H1 (cell line): ENCODE measurements at regions not wholly inside any gene's neighbourhood (a gene's known extent, or its start where the extent isn't known, plus 50 kb on each side); places are given as distances from the start of the nearest gene placed in this dataset.

Source experiments
- PHF8 ChIP-seq: fragments of 200-600 bp; sonication (generic); conservative IDR thresholded peaks from 2 replicates; pipeline ENCODE4 v1.7.1; 2012; ENCODE audit warnings: low read depth, mild to moderate bottlenecking, inconsistent platforms, low read length, moderate library complexity
- POLR2A ChIP-seq, 2 experiments: IDR thresholded peaks; 1 replicate in 1 of 2; 2 replicates in 1 of 2; pipeline ENCODE4 v1.6.1; 2011; ENCODE audit warnings: low read depth in 2 of 2, low read length in 2 of 2, mild to moderate bottlenecking in 2 of 2; ENCODE audit errors: control extremely low read depth in 1 of 2
- POLR2AphosphoS5 ChIP-seq: IDR thresholded peaks from 2 replicates; pipeline ENCODE4 v1.6.1; 2011; ENCODE audit warnings: low read depth, low read length
- SRF ChIP-seq: IDR thresholded peaks from 2 replicates; pipeline ENCODE4 v1.6.1; 2011; ENCODE audit warnings: mild to moderate bottlenecking, low read depth, low read length, moderate library complexity
- TF ChIP-seq, protein P1 (sequence below), 3 experiments: IDR thresholded peaks; 1 replicate in 2 of 3; 2 replicates in 1 of 3; pipeline versions ENCODE4 v1.5.1 to v1.6.1; 2011; ENCODE audit warnings: low read length in 3 of 3, mild to moderate bottlenecking in 3 of 3, inconsistent platforms in 2 of 3, low read depth in 1 of 3, moderate library complexity in 1 of 3; ENCODE audit not compliant: insufficient read depth in 1 of 3; ENCODE audit errors: control extremely low read depth in 1 of 3

DNA sequence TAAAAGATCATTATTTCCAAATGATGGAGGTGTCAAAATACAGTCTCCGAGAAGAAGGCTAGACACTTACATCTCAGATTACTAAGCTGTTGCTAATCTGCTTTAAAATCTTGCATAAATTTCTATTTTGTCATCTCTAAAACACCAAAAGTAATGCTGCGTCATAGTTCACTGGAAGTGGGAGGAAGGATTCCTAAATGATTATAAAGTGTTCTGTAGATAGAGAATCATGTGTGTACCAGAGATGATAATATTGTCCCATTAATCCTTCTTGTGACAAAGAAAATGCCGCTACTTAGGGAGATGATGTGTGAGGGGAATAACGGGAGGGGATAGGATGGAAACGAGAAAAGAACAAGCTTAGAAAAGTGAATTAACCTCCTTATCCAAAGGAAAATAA lies 268.6 kb downstream of the JRKL start:
- TF ChIP-seq SRF, result no peak
- TF ChIP-seq POLR2AphosphoS5, result no peak
- no peak for TF ChIP-seq POLR2A (IDR thresholded peaks at IDR 0.05; ENCODE audit: control extremely low read depth in 1 of 2, low read depth in 2 of 2, low read length in 2 of 2)
- no peak for TF ChIP-seq PHF8
- TF ChIP-seq, protein P1, sequence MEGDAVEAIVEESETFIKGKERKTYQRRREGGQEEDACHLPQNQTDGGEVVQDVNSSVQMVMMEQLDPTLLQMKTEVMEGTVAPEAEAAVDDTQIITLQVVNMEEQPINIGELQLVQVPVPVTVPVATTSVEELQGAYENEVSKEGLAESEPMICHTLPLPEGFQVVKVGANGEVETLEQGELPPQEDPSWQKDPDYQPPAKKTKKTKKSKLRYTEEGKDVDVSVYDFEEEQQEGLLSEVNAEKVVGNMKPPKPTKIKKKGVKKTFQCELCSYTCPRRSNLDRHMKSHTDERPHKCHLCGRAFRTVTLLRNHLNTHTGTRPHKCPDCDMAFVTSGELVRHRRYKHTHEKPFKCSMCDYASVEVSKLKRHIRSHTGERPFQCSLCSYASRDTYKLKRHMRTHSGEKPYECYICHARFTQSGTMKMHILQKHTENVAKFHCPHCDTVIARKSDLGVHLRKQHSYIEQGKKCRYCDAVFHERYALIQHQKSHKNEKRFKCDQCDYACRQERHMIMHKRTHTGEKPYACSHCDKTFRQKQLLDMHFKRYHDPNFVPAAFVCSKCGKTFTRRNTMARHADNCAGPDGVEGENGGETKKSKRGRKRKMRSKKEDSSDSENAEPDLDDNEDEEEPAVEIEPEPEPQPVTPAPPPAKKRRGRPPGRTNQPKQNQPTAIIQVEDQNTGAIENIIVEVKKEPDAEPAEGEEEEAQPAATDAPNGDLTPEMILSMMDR (IDR thresholded peaks at IDR 0.05; ENCODE audit: control extremely low read depth in 1 of 3, insufficient read depth in 1 of 3, low read depth in 1 of 3, low read length in 3 of 3), result no peak
